ENCODE measurements at regions not wholly inside any gene's neighbourhood (a gene's known extent, or its start where the extent isn't known, plus 50 kb on each side); places are given as distances from the start of the nearest gene placed in this dataset.

- H3K27ac ChIP-seq = no peak overlapping the region
- TF ChIP-seq, protein P1, sequence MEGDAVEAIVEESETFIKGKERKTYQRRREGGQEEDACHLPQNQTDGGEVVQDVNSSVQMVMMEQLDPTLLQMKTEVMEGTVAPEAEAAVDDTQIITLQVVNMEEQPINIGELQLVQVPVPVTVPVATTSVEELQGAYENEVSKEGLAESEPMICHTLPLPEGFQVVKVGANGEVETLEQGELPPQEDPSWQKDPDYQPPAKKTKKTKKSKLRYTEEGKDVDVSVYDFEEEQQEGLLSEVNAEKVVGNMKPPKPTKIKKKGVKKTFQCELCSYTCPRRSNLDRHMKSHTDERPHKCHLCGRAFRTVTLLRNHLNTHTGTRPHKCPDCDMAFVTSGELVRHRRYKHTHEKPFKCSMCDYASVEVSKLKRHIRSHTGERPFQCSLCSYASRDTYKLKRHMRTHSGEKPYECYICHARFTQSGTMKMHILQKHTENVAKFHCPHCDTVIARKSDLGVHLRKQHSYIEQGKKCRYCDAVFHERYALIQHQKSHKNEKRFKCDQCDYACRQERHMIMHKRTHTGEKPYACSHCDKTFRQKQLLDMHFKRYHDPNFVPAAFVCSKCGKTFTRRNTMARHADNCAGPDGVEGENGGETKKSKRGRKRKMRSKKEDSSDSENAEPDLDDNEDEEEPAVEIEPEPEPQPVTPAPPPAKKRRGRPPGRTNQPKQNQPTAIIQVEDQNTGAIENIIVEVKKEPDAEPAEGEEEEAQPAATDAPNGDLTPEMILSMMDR (conservative IDR thresholded peaks at IDR 0.05) = no peak
These were observed 650.3 kb upstream of the SLC35B3 start for GRCh38 chr6:9085709-9086070.

- H3K27ac ChIP-seq = no peak overlapping the region
- TF ChIP-seq, protein P1 (conservative IDR thresholded peaks at IDR 0.05) = no peak
These were observed 649.8 kb upstream of the SLC35B3 start for GRCh38 chr6:9085054-9085708.

GRCh38 chr6:9083108-9083507 is 647.8 kb upstream of the SLC35B3 start:
- TF ChIP-seq, protein P1 (conservative IDR thresholded peaks at IDR 0.05) = no peak
- H3K27ac ChIP-seq = no peak overlapping the region

DNA sequence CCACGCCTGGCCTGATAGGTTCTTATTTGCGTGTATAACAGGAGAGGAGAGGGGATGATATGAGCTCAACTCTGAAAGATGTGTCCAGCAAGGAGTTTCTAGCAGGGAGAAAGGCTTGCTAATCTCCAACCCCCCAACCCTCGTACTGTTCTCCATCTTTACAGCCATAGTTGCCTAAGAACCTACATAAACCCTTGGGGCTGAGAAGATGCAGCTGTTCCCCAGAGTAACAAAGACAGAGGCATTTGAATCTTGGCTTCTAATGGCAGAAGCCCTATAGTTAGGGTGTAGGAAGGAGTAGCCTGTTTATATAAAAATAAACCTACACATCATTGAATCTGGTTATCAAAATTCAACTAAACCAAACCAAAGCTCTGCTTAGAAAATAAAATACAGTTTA is 631.4 kb upstream of the SLC35B3 start:
- TF ChIP-seq, protein P1 (conservative IDR thresholded peaks at IDR 0.05) = no peak
- no peak overlapping the region for H3K27ac ChIP-seq

DNA sequence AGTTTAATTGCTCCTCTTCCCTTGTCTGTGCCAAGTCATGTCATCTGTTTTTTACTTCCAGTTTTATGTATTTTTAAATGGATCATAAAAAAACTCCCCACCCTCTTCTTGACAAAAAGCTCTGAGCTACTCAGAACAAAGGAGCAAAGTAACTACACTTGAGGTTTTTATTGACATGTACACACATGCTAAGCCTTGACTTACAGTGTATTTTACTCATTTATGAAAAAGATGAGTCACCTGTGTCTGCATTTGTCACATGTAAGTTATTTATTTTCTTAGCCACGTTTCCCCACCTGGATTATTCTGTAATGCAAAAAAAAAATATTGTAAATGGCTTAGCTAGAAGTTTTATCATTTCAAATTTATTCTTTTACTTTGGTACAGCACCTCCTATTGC is 628.8 kb upstream of the SLC35B3 start:
- TF ChIP-seq, protein P1 (conservative IDR thresholded peaks at IDR 0.05) = no peak
- H3K27ac ChIP-seq = no peak overlapping the region

DNA sequence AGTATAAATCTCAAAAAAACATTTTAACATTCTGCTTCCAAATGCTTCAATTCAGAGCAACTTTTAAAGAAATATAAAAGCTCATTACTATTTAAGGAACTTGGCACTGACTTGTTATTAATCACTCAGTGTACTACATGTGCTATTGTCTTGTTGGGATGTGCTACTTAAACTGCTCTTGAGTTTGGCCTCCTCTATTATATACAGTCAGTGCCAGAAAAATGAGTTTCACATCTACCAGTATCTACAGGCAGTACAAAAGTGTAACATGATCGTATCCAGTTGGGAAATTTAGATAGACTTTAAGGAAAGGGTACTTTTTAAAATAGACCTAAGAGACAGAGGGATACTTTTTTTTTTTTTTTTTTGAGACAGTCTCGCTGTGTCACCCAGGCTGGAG is 627.3 kb upstream of the SLC35B3 start:
- no peak overlapping the region for H3K27ac ChIP-seq
- TF ChIP-seq, protein P1 (conservative IDR thresholded peaks at IDR 0.05) = no peak

GRCh38 chr6:9057937-9058336 is 622.6 kb upstream of the SLC35B3 start:
- H3K27ac ChIP-seq = no peak overlapping the region
- TF ChIP-seq, protein P1 (conservative IDR thresholded peaks at IDR 0.05) = no peak

Measured in VCaP (cell line).